Right lobe of liver (tissue), 4 donors: ENCODE measurements at regions not wholly inside any gene's neighbourhood (a gene's known extent, or its start where the extent isn't known, plus 50 kb on each side); places are given as distances from the start of the nearest gene placed in this dataset.

Experiments used
- CTCF ChIP-seq, 4 donors: fragments of 200-600 bp in 3 of 4; fragments of 450-650 bp in 1 of 4; IDR thresholded peaks; one replicate each; pipeline versions ENCODE4 v1.5.1 to v1.8.0; 2016 to 2022; ENCODE audit warnings: antibody characterized with exemption in 4 of 4, mild to moderate bottlenecking in 2 of 4
- POLR2A ChIP-seq: fragments of 450-650 bp; IDR thresholded peaks from one replicate; pipeline ENCODE4 v1.6.1; 2017; ENCODE audit warnings: antibody characterized with exemption, mild to moderate bottlenecking
- donor health status: DM: no; HTN: no; CAD: no.
- donor health status: DM: no; HTN: no; CAD: no.
- donor health status: DM: no; HTN: yes; CAD: no.

GRCh38 chr19:30094756-30095140, 152.7 kb downstream of the URI1 start:
- TF ChIP-seq CTCF (IDR thresholded peaks at IDR 0.05) (no peak), POLR2A (no peak)
